Mesenchymal stem cell (in vitro differentiated cells and primary cell): ENCODE measurements at regions not wholly inside any gene's neighbourhood (a gene's known extent, or its start where the extent isn't known, plus 50 kb on each side); places are given as distances from the start of the nearest gene placed in this dataset.

ENCODE experiments used
- DNase-seq: peaks from one replicate; pipeline ENCODE4 v3.0.0-alpha.2; 2013
- H2AFZ ChIP-seq: one replicate; pipeline ENCODE4 v1.6.1; 2013; ENCODE audit warnings: low read depth, mild to moderate bottlenecking, control low read depth, inconsistent platforms, low read length, moderate library complexity
- H2AK5ac ChIP-seq: 2 replicates; pipeline ENCODE4 v1.6.1; 2013; ENCODE audit warnings: low read length, moderate library complexity, mild to moderate bottlenecking, inconsistent platforms; ENCODE audit not compliant: severe bottlenecking
- H2BK120ac ChIP-seq: one replicate; pipeline ENCODE4 v1.6.1; 2013; ENCODE audit warnings: low read depth, mild to moderate bottlenecking, inconsistent platforms, low read length, moderate library complexity
- H2BK12ac ChIP-seq, 2 experiments: one replicate each; pipeline ENCODE4 v1.6.1; 2013; ENCODE audit warnings: inconsistent platforms in 2 of 2, low read length in 2 of 2, mild to moderate bottlenecking in 2 of 2, moderate library complexity in 2 of 2, control low read depth in 1 of 2
- H2BK15ac ChIP-seq: one replicate; pipeline ENCODE4 v1.6.1; 2013; ENCODE audit warnings: mild to moderate bottlenecking, low read depth, inconsistent platforms; ENCODE audit not compliant: poor library complexity, severe bottlenecking
- H2BK5ac ChIP-seq: 2 replicates; pipeline ENCODE4 v1.6.1; 2013; ENCODE audit warnings: low read depth, mild to moderate bottlenecking, low read length, control low read depth, inconsistent platforms; ENCODE audit not compliant: poor library complexity, severe bottlenecking
- H3K14ac ChIP-seq, 2 experiments: one replicate each; pipeline ENCODE4 v1.6.1; 2013; ENCODE audit warnings: inconsistent platforms in 2 of 2, low read length in 2 of 2, control low read depth in 1 of 2, mild to moderate bottlenecking in 1 of 2, moderate library complexity in 1 of 2
- H3K18ac ChIP-seq, 2 experiments: one replicate each; pipeline ENCODE4 v1.6.1; 2013; ENCODE audit warnings: inconsistent platforms in 2 of 2, low read length in 2 of 2, control low read depth in 1 of 2, low read depth in 1 of 2, mild to moderate bottlenecking in 1 of 2
- H3K23ac ChIP-seq, 2 experiments: one replicate each; pipeline ENCODE4 v1.6.1; 2013; ENCODE audit warnings: inconsistent platforms in 2 of 2, low read length in 2 of 2, mild to moderate bottlenecking in 2 of 2, moderate library complexity in 2 of 2, control low read depth in 1 of 2
- H3K27ac ChIP-seq: 2 replicates; pipeline ENCODE4 v1.5.1; 2013; ENCODE audit warnings: mild to moderate bottlenecking, moderate library complexity, low read length, control low read depth, inconsistent platforms; ENCODE audit not compliant: poor library complexity, severe bottlenecking
- H3K27me3 ChIP-seq, 2 experiments: 2 replicates each; pipeline versions ENCODE4 v1.6.1 to v1.7.0; 2013; ENCODE audit warnings: low read length in 2 of 2, mild to moderate bottlenecking in 2 of 2, moderate library complexity in 2 of 2, control low read depth in 1 of 2, inconsistent platforms in 1 of 2; ENCODE audit not compliant: control insufficient read depth in 1 of 2, insufficient read depth in 1 of 2
- H3K36me3 ChIP-seq, 2 experiments: 2 replicates each; pipeline versions ENCODE4 v1.6.1 to v1.7.0; 2013; ENCODE audit warnings: low read length in 2 of 2, control low read depth in 1 of 2, inconsistent platforms in 1 of 2, low read depth in 1 of 2, mild to moderate bottlenecking in 1 of 2; ENCODE audit not compliant: insufficient read depth in 2 of 2, control insufficient read depth in 1 of 2
- H3K4ac ChIP-seq, 2 experiments: one replicate each; pipeline ENCODE4 v1.6.1; 2013; ENCODE audit warnings: inconsistent platforms in 2 of 2, low read length in 2 of 2, mild to moderate bottlenecking in 2 of 2, moderate library complexity in 2 of 2, control low read depth in 1 of 2, low read depth in 1 of 2
- H3K4me1 ChIP-seq: 2 replicates; pipeline ENCODE4 v1.6.1; 2013; ENCODE audit warnings: low read depth, low read length, control low read depth; ENCODE audit not compliant: control insufficient read depth, insufficient read depth
- H3K4me2 ChIP-seq: 2 replicates; pipeline ENCODE4 v1.6.1; 2013; ENCODE audit warnings: low read length, mild to moderate bottlenecking, inconsistent platforms; ENCODE audit not compliant: poor library complexity, severe bottlenecking
- H3K4me3 ChIP-seq, 2 experiments: 2 replicates each; pipeline versions ENCODE4 v1.5.1 to v1.7.0; 2013; ENCODE audit warnings: low read length in 2 of 2, mild to moderate bottlenecking in 2 of 2, control low read depth in 1 of 2, low read depth in 1 of 2; ENCODE audit not compliant: insufficient read depth in 1 of 2
- H3K79me1 ChIP-seq: replicated peaks from 2 replicates; pipeline ENCODE4 v1.6.1; 2013; ENCODE audit warnings: mild to moderate bottlenecking, control low read depth, low read length, inconsistent platforms; ENCODE audit not compliant: poor library complexity, severe bottlenecking
- H3K9ac ChIP-seq: 2 replicates; pipeline ENCODE4 v1.7.0; 2013; ENCODE audit warnings: mild to moderate bottlenecking, low read length, moderate library complexity
- H3K9me3 ChIP-seq: 2 replicates; pipeline ENCODE4 v1.7.0; 2013; ENCODE audit warnings: mild to moderate bottlenecking, low read length; ENCODE audit not compliant: control insufficient read depth
- H4K8ac ChIP-seq: one replicate; pipeline ENCODE4 v1.6.1; 2013; ENCODE audit warnings: inconsistent platforms, mild to moderate bottlenecking, low read length, moderate library complexity
- H4K91ac ChIP-seq: one replicate; pipeline ENCODE4 v1.6.1; 2013; ENCODE audit warnings: mild to moderate bottlenecking, low read length, inconsistent platforms
- WGBS: methylation state at CpG from one replicate; pipeline ENCODE4 v1.1.7; 2013; ENCODE audit warnings: mixed read lengths; 5-methylcytosine and 5-hydroxymethylcytosine counted together

DNA sequence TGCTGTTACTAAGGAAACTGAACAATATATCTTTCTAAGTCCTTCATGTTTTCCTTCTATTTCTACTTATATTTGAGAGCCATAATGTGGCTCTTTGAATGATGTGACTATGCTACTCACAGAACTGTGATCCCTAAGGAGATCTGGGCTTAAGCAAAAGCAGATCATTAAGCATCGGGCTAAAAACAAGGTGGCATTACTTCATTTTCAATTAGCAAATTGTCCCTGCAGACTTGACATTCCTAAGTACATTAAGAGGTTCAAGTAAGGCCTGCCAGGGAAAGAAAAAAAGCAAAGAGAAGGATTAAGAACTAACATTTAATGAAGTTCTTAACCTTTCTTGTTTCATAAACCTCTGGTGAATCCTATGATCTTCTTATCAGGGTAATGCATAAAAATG lies 447.6 kb downstream of the PDGFC start:
- no peaks in the 10 kb centered on the region for H3K79me1 ChIP-seq
- H3K4me2 ChIP-seq: no peak overlapping the region
- H2AK5ac ChIP-seq: no peak overlapping the region
- no peaks in the 10 kb centered on the region for H3K4me1 ChIP-seq
- no peak overlapping the region for H3K23ac ChIP-seq
- no peaks in the 10 kb centered on the region for H3K36me3 ChIP-seq
- no peaks in the 10 kb centered on the region for H3K27me3 ChIP-seq
- H3K9ac ChIP-seq: no peak overlapping the region
- no peak overlapping the region for H4K8ac ChIP-seq
- no peak overlapping the region for H3K14ac ChIP-seq
- H3K9me3 ChIP-seq: no peaks in the 10 kb centered on the region
- no peak overlapping the region for H2BK120ac ChIP-seq
- WGBS: 83% methylated on average over 1 of the region's 1 CpG
- no peak overlapping the region for H2AFZ ChIP-seq
- H3K18ac ChIP-seq: no peak overlapping the region
- no peak overlapping the region for H4K91ac ChIP-seq
- no peak overlapping the region for H3K27ac ChIP-seq
- H2BK12ac ChIP-seq: no peak overlapping the region
- no peak overlapping the region for H2BK5ac ChIP-seq
- no peak overlapping the region for H3K4me3 ChIP-seq
- DNase-seq: no peak
- H3K4ac ChIP-seq: no peak overlapping the region
- no peak overlapping the region for H2BK15ac ChIP-seq

DNA sequence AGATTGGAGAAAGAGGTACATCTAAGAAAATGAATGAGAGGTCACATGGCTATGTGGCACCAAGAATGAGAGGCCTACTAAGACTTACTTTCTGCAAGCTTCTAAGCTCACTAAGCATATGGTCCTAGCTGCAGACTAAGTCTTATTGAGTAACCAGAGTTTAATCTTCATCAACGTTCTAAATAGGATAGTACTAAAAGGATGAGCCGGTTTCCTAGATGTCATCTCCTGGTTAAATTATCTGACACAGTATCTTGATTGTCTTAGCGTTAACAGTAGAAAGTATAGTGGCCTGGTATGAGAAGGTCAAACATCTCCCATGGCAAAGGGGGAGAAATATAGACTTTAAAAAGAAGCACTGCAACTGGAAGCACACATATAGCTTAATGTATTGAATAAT lies 448.1 kb downstream of the PDGFC start:
- no peak overlapping the region for H2BK12ac ChIP-seq
- no peaks in the 10 kb centered on the region for H3K4me1 ChIP-seq
- H3K18ac ChIP-seq: no peak overlapping the region
- no peak overlapping the region for H2BK120ac ChIP-seq
- no peaks in the 10 kb centered on the region for H3K79me1 ChIP-seq
- H4K91ac ChIP-seq: no peak overlapping the region
- H4K8ac ChIP-seq: no peak overlapping the region
- H2AFZ ChIP-seq: no peak overlapping the region
- WGBS: 98% methylated on average over 3 of the region's 3 CpGs
- no peak for DNase-seq
- H2AK5ac ChIP-seq: no peak overlapping the region
- no peaks in the 10 kb centered on the region for H3K27me3 ChIP-seq
- H3K27ac ChIP-seq: no peak overlapping the region
- no peak overlapping the region for H3K4ac ChIP-seq
- no peak overlapping the region for H3K9ac ChIP-seq
- no peak overlapping the region for H3K4me2 ChIP-seq
- H3K23ac ChIP-seq: no peak overlapping the region
- H2BK5ac ChIP-seq: no peak overlapping the region
- H3K14ac ChIP-seq: no peak overlapping the region
- H3K9me3 ChIP-seq: no peaks in the 10 kb centered on the region
- H3K36me3 ChIP-seq: no peaks in the 10 kb centered on the region
- no peak overlapping the region for H2BK15ac ChIP-seq
- no peak overlapping the region for H3K4me3 ChIP-seq

DNA sequence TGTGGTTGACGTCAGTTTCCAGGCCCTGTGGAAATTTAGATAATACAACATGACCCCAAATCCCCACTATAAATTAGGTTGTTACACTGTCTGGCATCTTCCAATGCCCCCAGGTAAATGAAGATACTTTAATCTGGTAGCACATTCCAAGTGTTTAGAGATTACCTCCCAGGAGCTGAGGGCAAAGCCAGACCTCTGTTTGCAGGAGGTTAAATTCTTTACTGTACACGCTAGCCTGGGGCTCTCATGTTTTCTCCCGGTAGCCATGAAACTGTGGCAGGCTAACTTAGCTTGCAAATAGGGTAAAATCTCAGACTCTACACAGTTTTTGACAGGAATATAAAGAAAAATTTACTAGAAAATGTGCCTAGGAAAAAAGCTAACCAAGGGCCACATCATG lies 450.0 kb downstream of the PDGFC start:
- no peaks in the 10 kb centered on the region for H3K36me3 ChIP-seq
- H3K23ac ChIP-seq: no peak overlapping the region
- no peak overlapping the region for H2BK15ac ChIP-seq
- WGBS: 100% methylated on average over 2 of the region's 3 CpGs
- no peak overlapping the region for H2AFZ ChIP-seq
- H3K18ac ChIP-seq: no peak overlapping the region
- DNase-seq: no peak
- H3K4ac ChIP-seq: no peak overlapping the region
- H3K27me3 ChIP-seq: no peaks in the 10 kb centered on the region
- H3K79me1 ChIP-seq: no peaks in the 10 kb centered on the region
- H4K8ac ChIP-seq: no peak overlapping the region
- H3K9ac ChIP-seq: no peak overlapping the region
- no peaks in the 10 kb centered on the region for H3K4me1 ChIP-seq
- H3K4me3 ChIP-seq: no peak overlapping the region
- H2BK5ac ChIP-seq: no peak overlapping the region
- no peak overlapping the region for H4K91ac ChIP-seq
- no peak overlapping the region for H3K4me2 ChIP-seq
- H2AK5ac ChIP-seq: no peak overlapping the region
- no peak overlapping the region for H3K27ac ChIP-seq
- no peak overlapping the region for H3K14ac ChIP-seq
- no peak overlapping the region for H2BK12ac ChIP-seq
- no peaks in the 10 kb centered on the region for H3K9me3 ChIP-seq
- no peak overlapping the region for H2BK120ac ChIP-seq

DNA sequence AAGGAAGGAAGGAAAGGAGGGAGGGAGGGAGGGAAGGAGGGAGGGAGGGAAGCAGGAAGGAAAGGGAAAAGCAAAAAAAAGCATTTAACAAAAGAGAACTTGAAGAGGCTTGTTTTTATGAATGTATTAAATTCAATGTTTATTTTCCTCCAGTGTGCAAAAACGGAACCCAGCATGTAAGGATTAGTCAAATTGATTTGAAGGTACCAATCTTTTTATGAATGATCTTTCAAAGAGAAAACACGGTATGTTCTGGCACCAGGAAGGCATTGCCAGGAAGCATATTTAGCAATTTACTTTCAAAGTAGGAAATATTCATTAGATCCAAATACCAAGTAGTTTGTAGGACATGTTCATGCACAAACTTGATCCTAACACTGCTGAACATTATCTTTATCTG lies 453.6 kb downstream of the PDGFC start:
- Histone ChIP-seq H3K4me3 (no peak overlapping the region), H3K4ac (no peak overlapping the region), H2AFZ (no peak overlapping the region), H3K18ac (no peak overlapping the region), H2BK5ac (no peak overlapping the region), H4K8ac (no peak overlapping the region), H4K91ac (no peak overlapping the region), H2BK120ac (no peak overlapping the region), H3K79me1 (no peaks in the 10 kb centered on the region), H3K9ac (no peak overlapping the region), H3K9me3 (no peaks in the 10 kb centered on the region), H3K27me3 (no peaks in the 10 kb centered on the region), H2BK12ac (no peak overlapping the region), H2BK15ac (no peak overlapping the region), H3K14ac (no peak overlapping the region), H3K4me1 (no peaks in the 10 kb centered on the region), H3K36me3 (no peaks in the 10 kb centered on the region), H3K23ac (no peak overlapping the region), H3K4me2 (no peak overlapping the region), H2AK5ac (no peak overlapping the region), H3K27ac (no peak overlapping the region)
- 88% methylated on average over 2 of the region's 2 CpGs for WGBS
- no peak for DNase-seq
